Kidney (tissue), 13 donors: ENCODE measurements at regions not wholly inside any gene's neighbourhood (a gene's known extent, or its start where the extent isn't known, plus 50 kb on each side); places are given as distances from the start of the nearest gene placed in this dataset.

Experiments
- DNase-seq, 5 donors: peaks; one replicate each; pipeline ENCODE4 v3.0.0-alpha.2; 2013 to 2020
- FAIRE-seq: peaks from 2 replicates; lab custom pipeline; 2012; peaks lifted over from hg19 to GRCh38; lab: Jason Lieb, UNC
- H3K27ac ChIP-seq, 2 donors: one replicate each; pipeline ENCODE4 v1.7.0; 2013; ENCODE audit warnings: low read depth in 2 of 2, low read length in 2 of 2, inconsistent platforms in 1 of 2
- H3K27me3 ChIP-seq: one replicate; pipeline ENCODE4 v1.7.1; 2013; ENCODE audit warnings: low read length, inconsistent platforms; ENCODE audit not compliant: control insufficient read depth, insufficient read depth
- H3K36me3 ChIP-seq, 3 donors: one replicate each; pipeline versions ENCODE4 v1.7.0 to v1.7.1; 2013; ENCODE audit warnings: low read length in 3 of 3, control low read depth in 1 of 3, inconsistent platforms in 1 of 3; ENCODE audit not compliant: insufficient read depth in 3 of 3, control insufficient read depth in 2 of 3
- H3K4me1 ChIP-seq, 3 donors: one replicate each; pipeline versions ENCODE4 v1.7.0 to v1.7.1; 2013; ENCODE audit warnings: low read length in 3 of 3, inconsistent platforms in 1 of 3, low read depth in 1 of 3; ENCODE audit not compliant: control insufficient read depth in 2 of 3, insufficient read depth in 2 of 3
- H3K4me3 ChIP-seq, 3 donors: one replicate each; pipeline versions ENCODE4 v1.7.0 to v1.8.1; 2013; ENCODE audit warnings: low read length in 3 of 3, control low read depth in 1 of 3, inconsistent platforms in 1 of 3
- H3K9ac ChIP-seq, 3 donors: one replicate each; pipeline versions ENCODE4 v1.7.0 to v1.7.1; 2013; ENCODE audit warnings: low read length in 3 of 3, control low read depth in 1 of 3, inconsistent platforms in 1 of 3
- H3K9me3 ChIP-seq, 3 donors: one replicate each; pipeline versions ENCODE4 v1.7.0 to v1.7.1; 2013; ENCODE audit warnings: low read length in 3 of 3, control low read depth in 1 of 3, inconsistent platforms in 1 of 3; ENCODE audit not compliant: control insufficient read depth in 2 of 3, insufficient read depth in 1 of 3
- intact Hi-C: fragments of 100-400 bp; cut with DNase I; formaldehyde crosslinking; loops from one replicate; pipeline ENCODE4 v1.11.1; 2022
- TF ChIP-seq, protein P1 (sequence below): IDR thresholded peaks from 3 replicates; pipeline ENCODE4 v1.5.1; 2012; ENCODE audit warnings: mild to moderate bottlenecking, moderate library complexity, borderline replicate concordance; ENCODE audit not compliant: insufficient read depth; ENCODE audit errors: extremely low read depth
- donor health status: control.
- donor health status: control.
- donor health status: control.
- donor health status: control.
- donor health status: control.
- donor health status: DM: yes; HTN: yes; CAD: no.
- donor health status: Normal renal cell carcinoma (clear cell type).

- TF ChIP-seq, protein P1, sequence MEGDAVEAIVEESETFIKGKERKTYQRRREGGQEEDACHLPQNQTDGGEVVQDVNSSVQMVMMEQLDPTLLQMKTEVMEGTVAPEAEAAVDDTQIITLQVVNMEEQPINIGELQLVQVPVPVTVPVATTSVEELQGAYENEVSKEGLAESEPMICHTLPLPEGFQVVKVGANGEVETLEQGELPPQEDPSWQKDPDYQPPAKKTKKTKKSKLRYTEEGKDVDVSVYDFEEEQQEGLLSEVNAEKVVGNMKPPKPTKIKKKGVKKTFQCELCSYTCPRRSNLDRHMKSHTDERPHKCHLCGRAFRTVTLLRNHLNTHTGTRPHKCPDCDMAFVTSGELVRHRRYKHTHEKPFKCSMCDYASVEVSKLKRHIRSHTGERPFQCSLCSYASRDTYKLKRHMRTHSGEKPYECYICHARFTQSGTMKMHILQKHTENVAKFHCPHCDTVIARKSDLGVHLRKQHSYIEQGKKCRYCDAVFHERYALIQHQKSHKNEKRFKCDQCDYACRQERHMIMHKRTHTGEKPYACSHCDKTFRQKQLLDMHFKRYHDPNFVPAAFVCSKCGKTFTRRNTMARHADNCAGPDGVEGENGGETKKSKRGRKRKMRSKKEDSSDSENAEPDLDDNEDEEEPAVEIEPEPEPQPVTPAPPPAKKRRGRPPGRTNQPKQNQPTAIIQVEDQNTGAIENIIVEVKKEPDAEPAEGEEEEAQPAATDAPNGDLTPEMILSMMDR, result no peak
Observed at GRCh38 chr12:124482901-124483799, 84.3 kb downstream of the NCOR2 start.

DNA sequence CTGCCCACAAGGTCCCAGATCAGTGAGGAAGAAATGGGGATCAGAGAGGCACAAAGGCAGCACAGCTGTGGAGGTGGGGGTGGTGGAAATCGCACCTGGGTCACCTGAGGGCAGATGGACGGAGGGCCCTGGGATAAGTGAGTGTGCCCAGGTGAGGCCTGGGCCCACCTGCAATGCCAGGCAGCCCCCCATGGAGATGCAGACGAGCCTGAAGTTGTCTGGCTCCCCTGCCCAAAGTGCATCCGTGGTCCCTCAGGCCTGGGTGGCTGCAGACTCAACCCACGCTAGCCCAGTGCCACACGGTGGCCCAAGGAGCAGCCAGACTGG lies 84.9 kb downstream of the NCOR2 start:
- Histone ChIP-seq H3K9me3 (no peaks in the 10 kb centered on the region), H3K4me1 (peaks cover 3 to 20% (median 16%) of the 10 kb centered on the region in 3 donors), H3K9ac (no peak overlapping the region), H3K36me3 (peaks cover 2 to 4% (median 3%) of the 10 kb centered on the region in 3 donors), H3K4me3 (no peak overlapping the region), H3K27me3 (no peaks in the 10 kb centered on the region), H3K27ac (no peak overlapping the region)
- intact Hi-C loops, result no loop called here
- DNase-seq (peak in 1 of 5 donors; percentile 55), FAIRE-seq (no peak)
- TF ChIP-seq, protein P1, result no peak

More at GRCh38 chr12:124482901-124483799, 84.3 kb downstream of the NCOR2 start:
- Histone ChIP-seq H3K4me3 (no peak overlapping the region), H3K36me3 (peaks cover under 1 to 3% (median 2%) of the 10 kb centered on the region in 3 donors), H3K9ac (no peak overlapping the region), H3K27ac (no peak overlapping the region), H3K27me3 (no peaks in the 10 kb centered on the region), H3K4me1 (peaks cover 4 to 20% (median 16%) of the 10 kb centered on the region in 3 donors), H3K9me3 (no peaks in the 10 kb centered on the region)
- DNase-seq (peak in 1 of 5 donors; percentile 77), FAIRE-seq (no peak)
- intact Hi-C loops, result no loop called here

- intact Hi-C loops, result no loop called here
- H3K27ac ChIP-seq, result peak overlapping the region in 1 of 2 donors; percentile 51
- no peaks in the 10 kb centered on the region for H3K27me3 ChIP-seq
- DNase-seq (peak in 2 of 5 donors; percentile 50 to 73), FAIRE-seq (no peak)
- H3K36me3 ChIP-seq, result peaks cover 2 to 4% (median 3%) of the 10 kb centered on the region in 3 donors
- no peaks in the 10 kb centered on the region for H3K9me3 ChIP-seq
- H3K4me1 ChIP-seq, result peaks cover 3 to 20% (median 16%) of the 10 kb centered on the region in 3 donors
- no peak overlapping the region for H3K9ac ChIP-seq
- no peak overlapping the region for H3K4me3 ChIP-seq
- TF ChIP-seq, protein P1, result no peak
Observed at GRCh38 chr12:124481772-124482566, 85.4 kb downstream of the NCOR2 start.
